GM10248 (cell line): ENCODE measurements at regions not wholly inside any gene's neighbourhood (a gene's known extent, or its start where the extent isn't known, plus 50 kb on each side); places are given as distances from the start of the nearest gene placed in this dataset.
"Not testable (repeated sequence)": the region's sequence is repeated elsewhere in the genome, so short reads cannot be mapped to it uniquely, and the experiment has no call there.

Source experiments
- CTCF ChIA-PET: fragments of 300-600 bp; sonication (Branson Sonifier 250); formaldehyde crosslinking; extraction: SDS; loops from one replicate; lab custom pipeline; 2021; ENCODE audit warnings: antibody characterized with exemption; lab: Yijun Ruan, JAX
- POLR2A ChIA-PET: fragments of 350-650 bp; sonication (Branson Sonifier 250); formaldehyde crosslinking; extraction: SDS; loops from one replicate; lab custom pipeline; 2020; ENCODE audit warnings: antibody characterized with exemption; lab: Yijun Ruan, JAX
- DNase-seq: peaks from one replicate; pipeline ENCODE4 v3.0.0; 2012; ENCODE audit errors: extremely low spot score
- CTCF ChIP-seq: IDR thresholded peaks from 2 replicates; pipeline ENCODE4 v1.5.1; 2012; ENCODE audit warnings: mild to moderate bottlenecking, low read depth; ENCODE audit errors: extremely low read depth, missing control alignments, control extremely low read depth

- ChIA-PET CTCF (interaction anchor here (1.1 to 1.3 kb wide), 3 partner anchors 9 to 68 kb away, joined by 3 to 4 read pairs (median 3); no protein-coding TSS in a partner anchor), POLR2A (no interaction called here)
- no peak for TF ChIP-seq CTCF
- DNase-seq, result no peak
Measured at GRCh38 chr2:136693966-136694365, 71.4 kb upstream of the THSD7B start.

GRCh38 chr2:136680079-136680478 lies 85.3 kb upstream of the THSD7B start:
- CTCF ChIA-PET, result interaction anchor here (1.1 kb wide), 1 partner anchor 13 kb away, joined by 3 read pairs; no protein-coding TSS in a partner anchor
- DNase-seq, POLR2A ChIA-PET: not testable (repeated sequence)

DNA sequence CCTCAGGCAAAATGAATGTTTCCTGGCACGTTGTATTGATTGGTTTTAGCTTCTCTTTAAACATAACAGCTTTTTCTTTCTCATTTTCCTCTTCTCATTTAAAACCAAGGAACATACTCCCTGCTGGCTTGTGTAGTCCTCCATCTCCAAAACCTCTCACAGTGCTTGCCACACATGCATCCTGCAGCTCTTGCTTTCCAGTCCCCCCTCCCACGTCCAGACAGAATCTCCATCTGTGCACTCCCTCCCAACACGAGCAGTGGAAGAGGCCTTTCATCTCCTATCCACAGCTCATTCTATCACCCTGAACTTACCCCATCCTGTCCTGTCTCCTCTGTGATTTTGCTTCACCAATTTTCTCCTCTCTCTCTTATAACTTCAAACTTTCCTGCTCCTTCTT lies 99.6 kb upstream of the THSD7B start:
- POLR2A ChIA-PET, result no interaction called here
- DNase-seq, result no peak
- no peak for TF ChIP-seq CTCF
- CTCF ChIA-PET, result interaction anchor here (1.2 to 1.3 kb wide), 3 partner anchors 9 to 36 kb away, joined by 3 to 4 read pairs (median 3); no protein-coding TSS in a partner anchor

DNA sequence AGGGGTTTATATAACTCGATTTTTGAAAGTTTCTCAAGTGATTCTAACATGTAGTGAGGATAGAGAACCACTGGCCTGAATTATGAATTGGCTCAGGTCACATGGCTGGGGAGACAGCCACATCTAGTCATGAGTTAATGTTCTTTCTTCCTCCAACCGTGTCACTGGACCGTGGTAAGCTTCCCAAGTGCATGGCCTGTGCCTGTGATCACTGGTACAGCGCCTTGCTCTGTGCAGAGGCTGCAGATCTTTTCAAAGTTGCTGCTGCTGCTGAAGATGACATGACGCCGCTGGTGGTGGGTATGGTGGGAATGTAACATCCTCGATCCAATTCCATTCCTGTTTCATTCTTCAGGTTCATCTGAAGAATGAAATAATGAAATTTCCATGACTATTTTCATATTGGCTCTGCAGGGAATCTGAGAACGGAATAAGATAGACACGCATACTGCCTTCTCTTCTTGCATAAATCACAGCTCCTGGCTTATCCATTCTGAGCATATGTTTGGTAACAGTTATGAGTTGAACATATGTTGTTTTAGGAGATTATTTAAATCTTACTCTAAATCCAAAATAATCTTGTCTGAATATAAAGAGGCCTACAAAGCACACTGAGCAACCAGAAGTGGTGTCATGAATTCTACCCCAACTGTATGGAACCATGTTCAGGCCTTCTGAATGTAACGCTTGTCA lies 100.5 kb upstream of the THSD7B start:
- ChIA-PET POLR2A (no interaction called here), CTCF (interaction anchor here (1.2 to 1.3 kb wide), 3 partner anchors 10 to 35 kb away, joined by 3 to 4 read pairs (median 3); no protein-coding TSS in a partner anchor)
- TF ChIP-seq CTCF, result no peak
- DNase-seq, result no peak

GRCh38 chr2:136658201-136658600 lies 107.1 kb upstream of the THSD7B start:
- ChIA-PET CTCF (no interaction called here), POLR2A (no interaction called here)
- TF ChIP-seq CTCF, result no peak
- DNase-seq, result no peak

GRCh38 chr2:136653861-136654260 lies 111.5 kb upstream of the THSD7B start:
- TF ChIP-seq CTCF, result no peak
- POLR2A ChIA-PET, result no interaction called here
- CTCF ChIA-PET, result no interaction called here
- no peak for DNase-seq

DNA sequence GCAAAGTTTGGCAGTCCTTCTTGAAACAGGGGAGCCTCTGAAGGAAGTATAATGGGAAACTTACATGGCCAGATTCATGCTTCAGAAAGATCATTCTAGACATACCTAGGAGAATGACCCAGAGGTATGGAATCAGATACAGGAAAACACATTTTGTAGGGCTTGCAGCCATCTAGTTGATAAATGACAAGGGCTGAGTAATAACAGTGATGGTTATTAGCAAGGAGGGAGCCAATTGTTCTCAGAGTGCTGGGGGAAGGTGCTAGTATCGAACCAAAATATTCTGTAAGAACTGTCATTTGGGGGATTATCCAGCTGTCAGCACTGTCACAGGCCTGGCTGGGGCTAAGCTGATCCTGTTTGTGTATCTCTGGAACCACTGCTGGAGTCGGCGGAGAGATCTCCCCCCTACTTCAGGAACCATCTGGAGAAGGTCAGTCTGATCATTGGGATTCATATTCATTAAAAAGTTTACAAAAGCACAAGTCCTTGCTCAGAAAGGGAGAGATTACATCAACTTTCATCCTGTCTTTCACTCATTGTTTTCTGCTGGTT lies 113.8 kb upstream of the THSD7B start:
- TF ChIP-seq CTCF, result no peak
- no peak for DNase-seq
- ChIA-PET CTCF (interaction anchor here (1.0 kb wide), 1 partner anchor 25 kb away, joined by 3 read pairs; no protein-coding TSS in a partner anchor), POLR2A (no interaction called here)
